ENCODE measurements at regions not wholly inside any gene's neighbourhood (a gene's known extent, or its start where the extent isn't known, plus 50 kb on each side); places are given as distances from the start of the nearest gene placed in this dataset.

DNA sequence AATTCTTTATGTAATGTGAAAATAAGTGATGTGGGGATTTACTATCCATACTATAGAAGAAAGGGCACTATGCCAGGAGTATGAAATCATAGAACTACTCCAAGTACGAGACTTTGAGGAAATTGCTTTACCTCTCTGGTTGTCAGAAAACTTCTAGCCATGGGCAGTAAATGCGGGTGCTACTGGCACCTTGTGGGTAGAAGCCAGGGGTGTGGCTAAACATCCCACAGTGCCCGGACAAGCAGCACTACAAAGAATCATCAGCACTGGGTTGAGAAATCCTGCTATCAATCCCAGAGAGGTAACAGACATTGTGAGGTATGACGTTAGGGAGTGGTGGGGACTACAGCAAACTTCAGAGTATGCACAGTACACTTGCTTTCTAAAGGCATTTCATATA lies 453.5 kb upstream of the TNP1 start:
- TF ChIP-seq POLR2A (IDR thresholded peaks at IDR 0.05; ENCODE audit: low read length) (no peak), GATA1 (IDR thresholded peaks at IDR 0.05; ENCODE audit: low read depth, low read length) (no peak)
